M059J (cell line): ENCODE measurements at regions not wholly inside any gene's neighbourhood (a gene's known extent, or its start where the extent isn't known, plus 50 kb on each side); places are given as distances from the start of the nearest gene placed in this dataset.
"Not testable (repeated sequence)": the region's sequence is repeated elsewhere in the genome, so short reads cannot be mapped to it uniquely, and the experiment has no call there.

Experiments used
- DNase-seq: peaks from one replicate; pipeline ENCODE4 v3.0.0-alpha.2; 2012; ENCODE audit warnings: low read depth

DNA sequence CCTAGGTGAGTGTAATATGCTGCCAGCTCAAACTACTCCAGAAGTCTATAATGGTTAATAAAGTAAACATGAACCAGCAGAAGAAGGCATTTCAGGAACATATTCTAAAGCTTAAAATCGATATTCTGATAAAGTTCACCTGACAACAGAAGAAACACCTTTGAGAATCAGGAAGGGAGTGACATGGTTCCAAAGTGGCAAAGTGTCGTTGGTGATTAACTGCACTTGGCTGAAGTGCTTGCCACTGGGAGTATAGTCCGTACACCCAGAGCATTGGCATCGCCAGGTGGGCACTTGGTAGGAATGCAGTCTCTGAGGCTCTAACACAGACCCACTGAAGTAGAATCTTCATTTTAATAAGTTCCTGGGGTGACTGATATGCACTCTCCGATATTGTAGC lies 76.0 kb upstream of the H2AZ1 start:
- no peak for DNase-seq

DNA sequence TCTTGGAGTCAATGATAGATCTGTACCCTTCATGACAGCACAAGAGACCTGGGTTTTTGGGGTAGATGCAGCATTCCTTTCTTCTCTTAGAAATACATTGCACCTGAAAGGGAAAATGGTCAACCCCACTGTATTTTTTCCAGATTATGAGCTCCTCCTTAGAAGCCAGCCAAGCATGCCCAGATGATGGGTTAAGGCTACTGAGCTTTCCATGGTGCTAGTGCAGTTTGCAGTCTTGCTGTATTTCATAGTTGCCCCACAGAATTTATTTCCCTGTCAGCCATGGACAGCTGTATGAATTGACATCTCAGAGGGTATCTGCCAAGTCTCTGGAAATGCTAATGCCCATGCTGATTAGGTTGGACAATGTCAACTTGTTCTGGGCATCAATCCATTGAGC lies 73.7 kb upstream of the H2AZ1 start:
- no peak for DNase-seq

DNA sequence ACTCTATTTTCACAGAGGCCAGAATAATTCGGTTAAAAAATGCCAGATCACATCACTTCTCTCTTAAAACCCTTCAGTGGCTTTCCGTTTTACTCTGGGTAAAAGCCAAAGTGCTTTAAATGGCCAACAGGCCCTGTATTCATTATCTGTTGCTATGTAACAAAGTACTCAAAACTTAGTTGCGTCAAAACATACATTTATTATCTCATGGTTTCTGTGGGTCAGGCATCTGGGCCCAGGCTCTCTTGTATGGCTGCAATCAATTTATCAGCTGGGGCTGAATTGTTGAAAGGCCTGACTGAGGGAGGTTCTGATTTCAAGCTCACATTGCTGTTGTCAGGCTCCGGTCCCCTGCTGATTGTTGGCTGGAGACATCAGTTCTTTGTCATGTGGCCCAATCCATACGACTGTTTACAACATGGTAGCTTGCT lies 72.7 kb upstream of the H2AZ1 start:
- no peak for DNase-seq

DNA sequence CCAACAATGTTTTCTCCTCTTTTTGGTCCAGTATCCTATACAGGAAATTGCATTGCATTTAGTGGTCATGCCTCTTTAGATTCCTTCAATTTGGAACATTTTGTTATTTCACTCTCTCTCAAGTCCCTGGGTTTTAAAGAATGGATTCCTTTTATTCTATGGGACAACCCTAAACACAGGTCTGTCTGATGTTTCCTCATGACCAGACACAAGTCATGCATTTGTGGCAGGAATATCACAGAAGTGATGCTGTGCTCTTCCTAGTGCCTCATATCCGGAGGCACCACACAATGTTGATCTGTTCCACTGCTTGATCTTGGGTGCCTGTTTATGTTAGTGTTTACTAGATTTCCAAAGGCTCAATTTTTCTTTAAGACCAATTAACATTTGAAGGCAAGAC lies 69.7 kb upstream of the H2AZ1 start:
- DNase-seq, result no peak

DNA sequence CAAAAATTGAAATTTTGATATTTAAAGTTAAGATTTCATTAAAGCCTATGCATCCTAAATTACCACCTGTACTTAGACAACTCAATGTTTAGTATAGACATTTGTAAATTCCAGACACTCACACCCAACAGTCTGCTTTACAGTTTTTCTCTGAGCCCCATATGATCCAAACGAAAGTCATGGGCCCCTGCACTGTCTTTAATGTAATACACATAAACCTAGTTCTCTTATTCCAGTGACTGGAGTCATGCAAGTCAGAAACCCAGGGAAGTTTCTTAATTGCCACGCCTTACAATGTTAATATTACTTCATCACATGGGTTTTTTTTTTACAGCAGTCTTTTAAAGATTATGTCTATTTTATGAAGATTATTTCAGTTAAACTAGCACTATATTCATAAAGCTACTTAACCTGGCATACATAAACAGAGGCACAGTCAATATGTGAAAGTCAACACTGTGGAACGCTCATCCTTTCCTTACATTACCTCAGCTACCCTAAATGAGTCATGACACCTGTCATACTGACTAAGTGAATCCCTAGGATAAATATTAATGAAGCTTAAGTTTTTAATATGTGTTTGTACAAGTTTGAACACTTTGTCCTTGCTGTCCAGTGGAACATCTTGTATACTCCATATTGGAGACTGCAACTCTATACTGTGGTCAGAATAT lies 67.7 kb upstream of the H2AZ1 start:
- peak; percentile 11 for DNase-seq

DNA sequence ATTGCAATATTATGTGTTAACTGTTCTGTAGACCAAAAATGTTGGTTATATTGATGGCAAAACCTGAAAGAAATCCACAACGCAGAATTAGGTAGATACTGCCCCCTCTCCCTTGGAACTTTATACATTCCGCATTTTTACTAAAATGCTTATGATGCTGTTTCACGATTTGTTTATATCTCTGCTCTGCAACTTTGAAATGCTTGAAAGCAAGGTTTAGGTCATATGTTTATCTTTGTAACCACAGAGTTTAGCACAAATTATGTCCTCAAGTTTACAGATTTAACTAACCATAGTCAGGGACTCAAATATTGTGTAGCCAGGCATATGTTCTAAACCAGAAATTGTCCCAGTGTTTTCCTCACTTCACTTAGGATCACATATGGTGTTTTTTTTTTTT lies 66.1 kb upstream of the H2AZ1 start:
- DNase-seq, result peak; percentile 64

DNA sequence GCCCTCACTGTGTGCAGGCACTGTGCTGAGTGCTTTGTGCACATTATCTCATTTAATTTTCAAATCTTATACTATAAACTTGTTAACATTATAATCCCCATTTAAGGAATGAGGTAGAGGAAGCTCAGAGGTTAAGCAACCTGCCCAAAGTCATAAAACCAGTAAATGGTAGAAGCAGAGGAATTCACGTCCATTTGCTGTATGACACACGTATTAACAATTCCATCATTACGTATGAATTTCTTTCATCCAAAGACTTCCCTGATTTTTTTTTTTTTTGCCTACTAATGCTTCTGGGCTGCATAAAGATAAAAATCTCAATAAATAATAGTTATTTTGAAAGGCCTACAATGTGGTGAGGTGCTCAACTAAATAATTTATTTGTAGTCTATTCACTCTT lies 64.5 kb upstream of the H2AZ1 start:
- DNase-seq, result peak; percentile 67

DNA sequence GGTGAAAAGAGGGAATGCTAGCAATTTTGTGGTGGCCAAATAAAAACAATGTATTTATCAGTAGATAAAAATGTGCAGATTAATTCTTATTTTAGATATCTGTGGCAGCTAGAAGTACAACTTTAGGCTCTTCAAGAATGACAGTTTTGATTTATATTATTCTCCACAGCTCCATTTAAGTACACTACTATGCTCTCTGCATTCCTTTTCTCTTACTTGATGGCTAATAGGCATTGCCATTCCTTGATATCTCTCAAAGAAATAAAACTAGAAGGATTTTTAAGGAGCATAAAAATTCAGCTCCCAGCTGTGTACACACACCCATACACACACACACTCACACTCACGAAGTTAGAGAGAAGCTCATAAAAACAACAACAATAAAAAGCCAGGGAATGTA lies 59.4 kb upstream of the H2AZ1 start:
- peak; percentile 21 for DNase-seq

DNA sequence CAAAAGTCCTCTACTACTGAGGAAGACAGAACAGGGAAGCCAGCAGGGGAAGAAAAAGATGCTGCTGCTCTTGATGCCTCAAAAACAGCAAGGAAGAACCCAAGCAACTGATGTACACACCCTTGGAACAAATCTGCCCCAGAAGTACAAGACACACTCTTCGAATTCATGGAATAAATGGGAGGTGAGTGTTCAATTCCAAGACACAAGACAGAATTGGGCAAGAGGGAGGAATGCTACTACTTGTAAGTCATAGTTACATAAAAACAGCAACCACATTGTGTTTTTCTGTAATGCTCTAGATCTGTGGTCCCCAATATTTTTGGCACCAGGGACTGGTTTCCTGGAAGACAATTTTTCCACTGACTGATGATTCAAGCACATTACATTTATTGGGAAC lies 58.0 kb upstream of the H2AZ1 start:
- DNase-seq, result peak; percentile 54

DNA sequence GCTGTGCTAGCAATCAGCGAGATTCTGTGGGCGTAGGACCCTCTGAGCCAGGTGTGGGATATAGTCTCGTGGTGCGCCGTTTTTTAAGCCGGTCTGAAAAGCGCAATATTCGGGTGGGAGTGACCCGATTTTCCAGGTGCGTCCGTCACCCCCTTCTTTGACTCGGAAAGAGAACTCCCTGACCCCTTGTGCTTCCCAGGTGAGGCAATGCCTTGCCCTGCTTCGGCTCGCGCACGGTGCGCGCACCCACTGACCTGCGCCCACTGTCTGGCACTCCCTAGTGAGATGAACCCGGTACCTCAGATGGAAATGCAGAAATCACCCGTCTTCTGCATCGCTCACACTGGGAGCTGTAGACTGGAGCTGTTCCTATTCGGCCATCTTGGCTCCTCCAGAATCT lies 56.1 kb upstream of the H2AZ1 start:
- not testable (repeated sequence) for DNase-seq
